ENCODE measurements at regions not wholly inside any gene's neighbourhood (a gene's known extent, or its start where the extent isn't known, plus 50 kb on each side); places are given as distances from the start of the nearest gene placed in this dataset.

GRCh38 chr3:87173071-87173470, 54.0 kb upstream of the CHMP2B start:
- no peak for TF ChIP-seq CTCF (conservative IDR thresholded peaks at IDR 0.05; ENCODE audit: low read depth in 2 of 2)
- TF ChIP-seq EZH2 (IDR thresholded peaks at IDR 0.05; ENCODE audit: low read depth, unreplicated experiment): no peak
